ENCODE measurements at regions not wholly inside any gene's neighbourhood (a gene's known extent, or its start where the extent isn't known, plus 50 kb on each side); places are given as distances from the start of the nearest gene placed in this dataset.

DNA sequence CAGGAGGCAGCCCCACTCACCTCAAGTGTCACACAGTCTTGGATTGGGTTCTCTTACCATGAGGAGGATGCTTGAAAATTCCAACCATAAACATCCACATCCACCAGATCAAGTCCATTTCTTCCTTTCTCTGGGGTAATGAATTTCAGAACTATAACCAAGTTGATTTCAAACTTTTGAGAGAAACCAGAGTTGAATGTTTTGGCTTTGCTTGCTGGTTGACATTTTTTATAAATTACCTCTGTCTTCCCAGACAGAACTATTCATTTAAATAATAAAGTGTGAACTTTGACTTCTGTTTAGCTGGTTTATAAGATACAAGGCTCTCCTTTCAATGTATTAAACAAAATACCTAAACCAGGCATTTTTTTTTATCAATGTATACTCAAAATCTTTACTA is 550.7 kb downstream of the KCTD12 start:
- TF ChIP-seq, protein P1, sequence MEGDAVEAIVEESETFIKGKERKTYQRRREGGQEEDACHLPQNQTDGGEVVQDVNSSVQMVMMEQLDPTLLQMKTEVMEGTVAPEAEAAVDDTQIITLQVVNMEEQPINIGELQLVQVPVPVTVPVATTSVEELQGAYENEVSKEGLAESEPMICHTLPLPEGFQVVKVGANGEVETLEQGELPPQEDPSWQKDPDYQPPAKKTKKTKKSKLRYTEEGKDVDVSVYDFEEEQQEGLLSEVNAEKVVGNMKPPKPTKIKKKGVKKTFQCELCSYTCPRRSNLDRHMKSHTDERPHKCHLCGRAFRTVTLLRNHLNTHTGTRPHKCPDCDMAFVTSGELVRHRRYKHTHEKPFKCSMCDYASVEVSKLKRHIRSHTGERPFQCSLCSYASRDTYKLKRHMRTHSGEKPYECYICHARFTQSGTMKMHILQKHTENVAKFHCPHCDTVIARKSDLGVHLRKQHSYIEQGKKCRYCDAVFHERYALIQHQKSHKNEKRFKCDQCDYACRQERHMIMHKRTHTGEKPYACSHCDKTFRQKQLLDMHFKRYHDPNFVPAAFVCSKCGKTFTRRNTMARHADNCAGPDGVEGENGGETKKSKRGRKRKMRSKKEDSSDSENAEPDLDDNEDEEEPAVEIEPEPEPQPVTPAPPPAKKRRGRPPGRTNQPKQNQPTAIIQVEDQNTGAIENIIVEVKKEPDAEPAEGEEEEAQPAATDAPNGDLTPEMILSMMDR (IDR thresholded peaks at IDR 0.05), result no peak
- no peak for TF ChIP-seq EP300 (IDR thresholded peaks at IDR 0.05)
- TF ChIP-seq POLR2A (IDR thresholded peaks at IDR 0.05), result no peak
